22Rv1 (cell line): ENCODE measurements at regions not wholly inside any gene's neighbourhood (a gene's known extent, or its start where the extent isn't known, plus 50 kb on each side); places are given as distances from the start of the nearest gene placed in this dataset.

Source experiments
- CTCF ChIP-seq: fragments of 450-650 bp; IDR thresholded peaks from 2 replicates; pipeline ENCODE4 v1.5.1; 2017; ENCODE audit warnings: mild to moderate bottlenecking
- ZFX ChIP-seq: fragments of 450-650 bp; IDR thresholded peaks from 2 replicates; pipeline ENCODE4 v1.6.1; 2017; ENCODE audit warnings: antibody characterized with exemption, borderline replicate concordance

- TF ChIP-seq ZFX (no peak), CTCF (no peak)
Measured at GRCh38 chr4:20124317-20125026, 127.2 kb upstream of the SLIT2 start.
